GM19372 (cell line): ENCODE measurements at regions not wholly inside any gene's neighbourhood (a gene's known extent, or its start where the extent isn't known, plus 50 kb on each side); places are given as distances from the start of the nearest gene placed in this dataset.
A peak's percentile ranks its signal among the peaks of the same experiment; 100 is the strongest.

ENCODE experiments used
- ATAC-seq: cut with Tn5 transposase; IDR thresholded peaks from one replicate; pipeline ENCODE4 v1.9.1; 2021; ENCODE audit warnings: mild to moderate bottlenecking, low read depth, moderate library complexity; ENCODE audit not compliant: unreplicated experiment

DNA sequence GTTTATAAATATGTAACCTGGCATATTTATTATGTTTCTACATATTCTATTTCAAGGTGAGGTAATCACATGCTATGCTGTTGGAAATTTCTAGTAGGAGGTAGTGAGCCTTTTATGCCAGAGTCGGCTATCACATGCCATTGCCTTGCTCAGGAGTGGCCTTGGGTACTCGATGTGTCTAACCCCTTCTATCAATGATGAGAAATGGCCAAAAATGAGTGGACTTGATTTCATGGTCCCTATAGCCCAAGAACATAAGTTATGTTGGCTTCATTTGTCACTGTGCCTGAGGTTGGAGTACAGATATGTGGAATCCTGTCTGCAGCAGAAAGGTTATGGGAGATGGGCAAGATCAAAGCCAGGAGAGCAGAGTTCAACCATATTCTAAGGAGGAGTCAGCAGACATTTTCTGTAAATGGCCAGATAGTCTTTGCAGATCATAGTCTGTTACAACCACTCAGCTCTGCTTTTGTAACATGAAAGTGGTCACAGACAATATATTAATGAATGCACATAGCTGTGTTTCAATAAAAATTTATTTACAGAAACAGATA lies 554.4 kb downstream of the PDCD6IP start:
- no peak for ATAC-seq

DNA sequence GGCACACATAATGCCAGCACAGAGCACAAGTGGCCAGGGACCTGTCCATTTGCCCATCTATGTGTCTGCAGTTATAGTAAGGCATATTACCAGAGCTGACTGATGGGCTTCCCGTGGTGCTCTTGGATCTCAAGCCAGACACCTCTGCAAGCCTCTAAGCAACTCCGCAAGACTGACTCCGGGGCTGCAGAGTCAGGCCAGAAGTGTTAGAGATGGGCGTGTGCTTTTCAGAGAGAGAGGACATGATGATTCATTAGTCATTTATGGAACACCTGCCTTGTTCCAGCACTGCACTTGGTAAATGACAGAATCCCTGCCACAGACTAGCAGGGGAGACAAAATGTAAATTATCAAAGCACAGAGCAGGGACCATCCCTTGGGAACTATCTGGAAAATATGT lies 559.0 kb downstream of the PDCD6IP start:
- ATAC-seq, result no peak

DNA sequence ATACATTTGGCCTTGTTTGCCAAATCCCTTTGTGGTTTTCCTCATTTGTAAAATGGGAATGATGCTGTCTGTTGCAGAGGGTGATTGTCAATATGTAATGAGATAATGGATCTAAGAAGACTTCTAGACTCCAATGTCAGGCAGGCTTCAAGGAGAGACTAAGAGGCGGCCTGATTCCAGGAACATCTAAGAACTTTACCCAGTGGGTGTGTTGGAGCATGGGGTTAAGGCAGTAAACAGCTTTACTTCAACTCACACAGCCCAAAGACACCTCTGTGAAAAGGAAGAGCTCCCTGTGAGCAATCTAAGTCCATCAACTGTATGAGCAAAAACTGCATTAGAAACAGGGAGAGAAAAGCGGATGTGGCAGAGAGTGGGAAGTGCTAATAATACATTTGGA lies 560.6 kb downstream of the PDCD6IP start:
- ATAC-seq, result no peak

DNA sequence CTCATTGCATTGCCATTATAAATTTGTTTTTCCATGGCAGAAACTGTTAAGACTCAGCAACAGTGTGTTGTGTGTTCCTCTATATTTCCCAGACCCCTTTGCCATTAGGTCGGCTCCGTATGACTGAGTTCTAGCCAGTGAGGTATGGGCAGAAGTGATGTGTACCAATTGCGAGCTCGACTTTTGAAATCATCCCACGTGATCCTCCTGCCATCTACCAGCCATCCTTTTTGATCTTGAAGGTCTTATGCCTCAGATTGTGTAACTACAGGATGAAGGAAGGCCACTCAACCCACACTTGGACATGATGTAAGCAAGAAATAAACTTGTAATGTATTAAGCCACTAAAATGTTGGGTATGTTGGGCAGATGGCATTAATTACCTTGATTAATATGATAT lies 562.3 kb downstream of the PDCD6IP start:
- no peak for ATAC-seq

DNA sequence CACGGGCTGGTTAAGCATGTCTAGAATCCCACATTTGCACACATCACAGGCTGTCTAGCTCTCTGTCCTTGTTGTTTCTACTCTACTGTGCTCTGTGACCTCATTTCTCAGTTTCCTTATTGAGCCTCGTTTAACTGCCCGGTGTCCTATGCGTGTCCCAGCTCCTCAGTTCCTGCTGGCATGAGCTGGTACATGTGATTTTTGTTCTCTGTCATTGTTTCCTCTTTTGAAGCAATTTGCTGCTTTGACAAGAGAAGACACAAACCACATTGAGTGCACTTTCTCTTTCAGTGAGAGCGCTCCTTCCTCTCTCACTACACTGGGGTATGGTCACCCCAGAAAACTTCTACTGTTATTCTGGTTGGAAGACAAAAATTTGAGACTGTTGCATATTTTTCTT lies 563.5 kb downstream of the PDCD6IP start:
- peak; percentile 95 for ATAC-seq

DNA sequence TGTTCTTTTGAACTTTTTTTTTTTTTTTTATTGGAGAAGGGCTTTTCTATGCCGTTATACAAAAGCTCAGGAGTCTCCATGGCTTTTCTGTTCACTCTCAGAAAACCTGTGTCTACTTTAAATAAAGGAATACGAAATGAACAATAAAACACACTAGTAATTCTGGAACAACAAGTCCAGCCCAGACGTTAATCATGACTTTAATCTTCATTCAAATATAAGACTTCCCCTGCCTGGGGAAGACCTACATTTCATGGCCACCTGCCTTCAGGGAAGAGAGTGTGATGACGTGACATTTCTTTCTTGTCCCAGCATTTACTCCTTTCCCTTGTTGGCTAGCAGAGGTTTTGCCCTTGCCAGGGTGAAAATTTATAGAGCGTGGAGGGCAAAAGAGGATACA lies 564.5 kb downstream of the PDCD6IP start:
- ATAC-seq, result no peak

DNA sequence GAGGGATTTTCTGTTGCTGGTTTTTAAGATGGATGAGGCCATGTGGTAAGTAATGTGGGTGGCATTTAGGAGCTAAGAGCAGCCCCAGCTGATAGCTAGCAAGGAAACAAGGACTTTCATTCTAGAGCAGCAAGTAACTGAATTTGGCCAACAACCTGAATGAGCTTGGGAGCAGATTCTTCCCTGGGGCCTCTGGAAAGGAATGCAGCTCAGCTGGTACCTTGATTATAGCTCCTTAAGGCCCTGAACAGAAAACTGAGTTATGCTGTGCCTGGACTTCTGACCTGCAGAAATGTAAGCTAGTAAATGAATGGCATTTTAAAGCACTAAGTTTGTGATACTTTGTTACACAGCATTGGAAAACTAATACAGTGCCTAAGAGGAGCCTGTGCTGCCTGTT lies 565.5 kb downstream of the PDCD6IP start:
- ATAC-seq, result no peak

DNA sequence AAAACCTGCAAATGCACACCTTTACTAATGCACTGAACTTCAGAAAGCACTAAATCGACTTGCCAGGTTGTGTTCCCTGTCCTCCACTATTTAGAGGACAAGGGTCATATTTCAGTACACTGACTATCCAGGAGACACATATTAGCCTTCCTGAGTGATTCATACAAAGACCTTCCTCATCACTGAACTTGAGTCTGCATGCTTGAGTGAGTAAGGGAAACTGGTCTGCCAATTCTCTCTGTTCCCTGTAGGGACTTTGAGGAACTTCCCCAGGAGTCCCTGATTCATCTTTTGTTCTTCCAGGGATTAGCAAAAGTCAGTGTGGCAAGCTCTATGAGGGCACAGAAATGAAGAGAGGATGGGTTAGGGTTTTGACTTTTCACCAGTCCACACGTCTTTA lies 565.9 kb downstream of the PDCD6IP start:
- no peak for ATAC-seq

DNA sequence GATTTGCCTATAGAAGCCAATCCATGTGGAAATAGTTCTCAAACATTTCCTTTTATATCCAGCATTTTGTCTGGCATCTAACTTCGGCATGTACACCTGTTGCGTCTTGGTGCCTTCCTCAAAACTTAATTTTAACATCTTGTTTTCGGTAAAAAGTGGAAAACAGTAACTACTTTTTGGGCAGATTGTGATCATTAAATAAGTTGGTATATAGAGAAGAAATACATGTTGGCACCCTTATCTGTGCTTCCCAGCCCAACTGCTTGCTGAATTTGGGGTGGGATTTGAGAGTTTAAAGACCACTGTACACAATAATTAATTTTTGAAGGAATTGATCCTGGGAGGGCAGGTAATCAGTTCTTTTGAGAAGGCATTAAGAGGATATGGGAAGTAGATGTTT lies 566.8 kb downstream of the PDCD6IP start:
- ATAC-seq, result no peak

DNA sequence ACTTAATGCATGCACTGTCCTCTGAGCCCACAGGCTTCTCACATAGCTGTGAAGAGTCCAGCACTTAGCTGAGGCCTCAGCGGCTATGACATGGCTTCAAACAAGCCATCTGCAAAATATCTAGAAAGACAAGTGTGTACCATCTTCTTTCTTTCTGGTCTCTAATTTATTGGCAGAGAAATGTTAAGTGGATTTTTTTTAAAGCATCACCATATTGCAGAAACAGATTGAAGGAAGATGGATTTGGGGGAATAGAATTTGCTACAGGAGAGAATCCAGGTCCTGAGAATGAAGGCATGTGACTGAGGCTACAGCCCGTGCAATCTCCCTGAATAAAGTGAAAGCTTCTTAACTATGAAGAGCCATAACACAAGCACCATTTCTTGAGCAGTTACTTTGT lies 567.3 kb downstream of the PDCD6IP start:
- ATAC-seq, result no peak

DNA sequence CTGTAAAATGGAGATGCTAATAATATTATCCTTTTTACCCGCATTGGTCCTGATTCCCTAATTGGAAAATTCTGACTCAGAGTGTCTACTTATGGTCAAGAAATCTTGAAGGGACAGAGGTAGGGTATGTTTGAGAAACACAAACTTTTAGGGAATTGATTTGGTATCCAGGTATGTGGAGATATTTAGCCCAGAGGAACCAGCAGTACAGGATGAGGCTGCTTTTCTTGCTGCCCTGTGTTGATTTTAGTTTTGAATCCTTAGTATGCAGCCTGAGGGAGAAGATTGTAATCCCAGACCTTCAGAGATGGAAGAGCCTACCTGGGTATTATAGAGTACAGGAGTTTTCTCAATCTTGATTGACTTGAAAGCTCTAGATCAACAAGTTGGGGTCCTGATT lies 569.1 kb downstream of the PDCD6IP start:
- ATAC-seq, result no peak

DNA sequence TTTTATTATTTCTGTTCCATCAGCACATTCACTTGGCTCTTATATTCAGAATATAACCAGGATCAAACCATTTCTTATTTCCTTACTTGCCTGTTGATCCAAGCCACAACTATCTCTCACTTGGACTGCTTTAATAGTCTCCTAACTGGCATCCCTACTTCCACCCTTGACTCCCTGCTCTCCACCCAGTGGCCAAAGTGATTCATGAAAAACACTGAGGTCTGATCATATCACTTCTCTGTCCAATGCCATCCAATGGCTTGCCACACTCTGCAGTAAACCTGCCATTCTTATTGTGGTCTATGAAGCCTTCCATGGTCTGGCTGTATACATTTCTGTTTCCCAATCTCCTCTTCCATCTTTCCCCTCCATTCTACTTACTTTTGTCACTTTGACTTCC lies 576.1 kb downstream of the PDCD6IP start:
- no peak for ATAC-seq

DNA sequence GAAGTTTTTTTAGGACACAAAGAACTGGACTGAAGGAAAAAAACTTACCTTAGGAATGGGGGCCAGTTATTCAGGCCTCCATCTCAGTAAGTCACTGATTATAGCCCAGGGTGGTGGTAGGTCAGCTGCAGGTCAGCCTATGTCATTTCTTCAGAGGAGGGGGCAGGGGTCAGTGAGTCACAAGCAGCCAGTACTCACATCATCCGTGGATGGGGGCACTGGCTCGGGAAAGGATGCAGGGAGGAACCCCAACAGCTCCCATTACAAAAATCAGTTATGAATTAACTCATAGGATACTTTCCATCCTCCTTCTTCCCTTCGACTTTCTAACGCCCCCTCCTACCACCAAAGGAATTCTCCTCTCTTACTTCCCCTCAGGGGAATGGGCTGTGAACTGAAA lies 578.3 kb downstream of the PDCD6IP start:
- no peak for ATAC-seq

DNA sequence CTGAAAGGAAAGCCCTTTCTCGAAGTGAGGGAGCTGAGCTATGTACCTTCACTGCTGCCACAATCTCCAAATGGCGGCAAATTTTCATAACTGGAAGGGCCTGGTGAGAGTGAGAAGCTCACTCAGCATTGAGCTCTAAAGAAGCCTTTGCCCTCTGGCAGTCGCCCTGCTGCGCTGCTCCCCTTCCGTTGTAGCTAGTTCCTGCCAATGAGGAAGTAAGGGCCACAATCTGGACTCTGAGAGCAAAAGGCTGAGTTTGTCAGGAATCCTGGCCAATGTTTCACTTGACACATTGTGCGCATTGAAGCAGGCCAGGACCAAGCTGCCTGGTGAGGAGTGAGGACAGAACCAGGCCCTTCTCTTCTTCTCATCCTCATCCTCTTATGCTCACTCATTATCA lies 579.5 kb downstream of the PDCD6IP start:
- no peak for ATAC-seq

DNA sequence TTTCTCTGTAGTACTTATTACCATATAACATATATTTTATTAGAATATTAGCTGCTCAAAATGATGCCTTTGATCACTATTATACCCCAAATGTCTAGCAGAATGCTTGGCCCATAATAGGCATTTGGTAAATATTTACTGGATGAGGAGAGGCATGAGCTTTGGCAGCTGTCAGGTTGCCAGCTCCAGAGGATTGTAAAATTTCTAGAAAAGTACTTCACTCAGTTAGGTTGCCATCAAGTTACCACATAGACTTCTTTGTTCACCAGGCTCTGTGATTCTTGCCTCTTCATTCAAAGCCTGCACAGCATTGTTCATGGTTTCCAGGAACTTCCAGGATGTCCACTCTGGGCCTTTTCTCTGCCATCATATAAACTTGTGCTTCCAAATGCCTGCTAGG lies 582.8 kb downstream of the PDCD6IP start:
- ATAC-seq, result no peak

DNA sequence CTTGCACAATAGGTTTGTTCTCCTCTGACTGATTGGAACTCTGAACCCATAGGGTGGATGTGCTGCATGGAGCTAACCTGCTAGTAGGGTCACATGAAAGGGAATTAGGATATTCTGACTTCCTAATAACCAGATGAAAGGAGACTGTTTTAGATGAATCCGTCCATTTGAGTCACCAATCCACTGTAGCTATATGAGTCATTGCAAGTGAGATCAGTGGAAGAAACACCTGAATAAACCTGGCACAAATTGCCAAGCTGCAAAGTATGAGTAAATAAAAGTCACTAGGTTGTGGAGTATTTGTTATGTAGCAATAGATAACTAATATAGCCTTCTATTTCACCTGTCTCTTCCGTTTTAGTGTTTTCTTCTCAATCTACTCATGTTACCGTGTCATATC lies 584.4 kb downstream of the PDCD6IP start:
- no peak for ATAC-seq

DNA sequence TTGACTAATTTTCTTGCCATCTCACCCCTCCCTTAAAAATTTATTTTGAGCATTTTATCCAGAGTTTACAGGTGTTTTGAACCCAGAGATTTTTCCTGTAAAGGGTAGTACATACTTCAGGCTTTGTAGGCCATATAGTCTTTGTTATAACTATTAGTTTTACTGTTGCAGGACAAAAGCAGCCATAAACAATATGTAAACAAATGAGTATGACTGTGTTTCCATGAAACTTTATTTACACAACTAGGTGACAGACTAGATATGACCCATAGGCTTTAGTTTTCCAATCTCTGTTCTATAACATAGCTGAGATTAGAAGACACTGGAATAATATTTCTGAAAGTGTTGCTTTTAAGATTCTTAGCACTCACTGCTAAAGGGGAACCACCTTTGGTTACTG lies 587.9 kb downstream of the PDCD6IP start:
- no peak for ATAC-seq

DNA sequence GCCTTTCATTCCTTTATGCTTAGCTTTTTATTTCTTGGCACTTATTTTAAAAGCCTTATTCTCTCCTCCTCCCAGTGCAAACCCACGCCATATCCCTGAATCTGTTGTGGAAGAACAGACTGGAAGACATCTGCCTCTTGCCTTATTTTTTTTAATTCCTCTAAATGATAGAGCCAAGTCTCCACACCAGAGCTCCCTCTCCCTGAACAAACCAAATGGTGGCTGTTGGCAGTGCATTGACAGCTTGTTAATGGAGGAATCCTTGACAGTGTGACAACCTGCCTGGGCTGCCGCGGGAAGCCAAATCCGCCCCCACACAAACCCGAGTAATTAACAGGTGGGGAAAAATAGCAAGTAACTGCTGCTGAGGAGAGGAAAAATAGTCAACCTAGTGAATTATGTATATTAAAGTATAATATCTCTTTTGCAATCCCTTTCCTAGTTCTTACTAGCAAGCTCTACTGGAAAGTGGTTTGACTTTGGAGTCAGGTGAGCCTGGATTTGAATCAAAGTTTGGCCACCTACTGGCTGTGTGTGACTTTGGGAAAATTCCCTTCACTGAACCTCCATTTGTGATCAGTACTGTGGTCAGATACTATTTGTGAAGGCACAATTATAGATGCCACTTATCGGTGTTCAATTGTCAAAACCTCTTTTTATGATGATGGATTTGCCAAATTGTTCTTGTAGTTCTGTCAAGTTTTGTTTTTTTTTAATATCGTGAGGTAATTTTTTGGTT lies 589.6 kb downstream of the PDCD6IP start:
- no peak for ATAC-seq

DNA sequence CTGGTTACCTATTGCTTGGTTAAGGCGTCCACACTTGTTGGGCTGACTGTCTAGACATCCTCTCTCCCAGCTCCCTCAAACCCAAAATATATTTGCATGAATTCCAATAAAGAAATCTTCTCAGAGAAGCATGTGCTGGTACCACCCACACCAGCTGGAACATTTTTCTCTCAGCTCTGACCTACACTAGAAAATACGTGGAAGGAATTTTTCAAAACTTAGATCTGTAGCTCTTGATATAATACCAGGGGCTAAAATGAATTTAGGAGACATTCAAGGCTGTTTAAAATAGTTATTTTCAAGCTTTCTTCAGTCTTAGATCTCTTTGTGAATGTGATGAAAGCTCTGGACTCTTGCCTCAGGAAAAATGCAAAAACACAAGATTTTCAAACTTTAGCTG lies 590.4 kb downstream of the PDCD6IP start:
- ATAC-seq, result no peak

DNA sequence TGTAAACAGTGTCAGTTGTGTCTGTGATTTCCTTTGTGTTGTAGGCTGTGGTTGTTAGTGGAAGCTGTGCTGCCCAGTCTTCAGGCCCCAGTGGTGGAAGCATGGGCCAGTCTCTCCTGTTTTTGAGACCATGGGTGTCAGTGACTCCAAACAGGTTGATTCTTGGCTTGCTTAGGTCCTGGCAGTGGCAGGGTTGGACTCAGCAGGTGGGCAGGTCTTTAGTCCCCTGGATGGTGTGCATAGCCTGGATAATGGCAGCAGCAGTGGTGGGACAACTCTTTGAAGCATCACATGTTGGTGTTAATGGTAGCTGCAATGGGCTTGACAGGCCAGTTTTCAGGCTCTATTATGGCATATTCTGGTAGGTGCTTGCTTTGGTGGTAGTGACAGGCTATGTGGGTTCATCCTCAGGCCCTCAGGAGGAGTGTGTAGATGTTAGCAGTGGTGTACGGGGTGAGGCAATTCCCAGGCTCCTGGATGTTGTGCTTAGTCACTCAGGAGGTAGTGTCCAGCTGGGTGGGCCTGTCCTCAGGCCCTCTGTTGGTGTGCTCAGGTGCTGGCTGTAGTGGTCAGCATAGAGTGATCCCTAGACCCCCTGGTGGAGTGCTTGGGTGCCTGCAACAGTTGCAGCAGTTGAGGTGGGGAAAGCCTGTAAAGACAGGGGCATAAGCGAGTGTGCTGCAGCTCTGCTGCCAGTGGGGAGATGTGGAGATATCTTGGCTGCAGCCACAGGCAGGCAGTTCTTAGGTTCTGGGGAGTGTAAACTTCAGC lies 596.7 kb downstream of the PDCD6IP start:
- ATAC-seq, result no peak

DNA sequence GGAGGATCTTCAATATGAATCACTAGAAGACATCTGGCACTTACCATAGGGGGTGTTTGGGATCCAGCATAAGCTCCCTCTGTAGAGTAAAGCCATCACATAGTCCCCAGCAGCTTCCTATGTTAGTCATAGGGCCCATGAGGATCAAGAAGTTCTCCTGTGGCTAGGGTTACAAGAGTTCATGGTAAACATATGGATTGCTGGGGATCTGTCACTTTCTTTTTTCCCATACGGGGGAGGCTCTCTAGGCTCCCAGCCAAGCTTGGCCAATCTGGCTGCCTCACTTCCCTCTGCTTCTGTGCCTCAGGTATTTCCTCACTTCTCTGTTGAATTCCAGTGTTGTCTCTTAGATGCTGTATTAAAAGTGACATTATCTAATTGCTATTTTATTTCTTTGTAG lies 597.9 kb downstream of the PDCD6IP start:
- no peak for ATAC-seq

DNA sequence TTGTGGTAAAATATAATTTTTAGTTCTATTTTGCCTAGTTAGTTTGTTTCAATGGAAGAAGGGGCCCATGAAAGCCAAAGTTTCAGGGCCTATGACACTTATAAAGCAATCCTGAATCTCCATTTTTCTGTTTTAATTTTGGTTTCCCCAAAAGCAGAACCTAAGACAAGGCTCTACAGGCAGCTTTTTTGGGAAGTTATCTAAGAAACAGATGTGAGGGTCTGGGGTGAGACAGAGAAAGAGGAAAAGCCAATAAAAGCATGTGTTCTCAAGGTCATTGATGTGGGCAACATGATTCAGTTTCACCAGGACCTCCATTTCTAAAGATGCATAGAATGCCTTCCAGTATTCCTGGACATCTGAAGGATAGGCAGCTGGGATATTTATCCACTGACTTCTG lies 598.5 kb downstream of the PDCD6IP start:
- ATAC-seq, result no peak
